ENCODE measurements at regions not wholly inside any gene's neighbourhood (a gene's known extent, or its start where the extent isn't known, plus 50 kb on each side); places are given as distances from the start of the nearest gene placed in this dataset.
"Not testable (repeated sequence)": the region's sequence is repeated elsewhere in the genome, so short reads cannot be mapped to it uniquely, and the experiment has no call there.

- not testable (repeated sequence) for TF ChIP-seq POLR2A (IDR thresholded peaks at IDR 0.05); CTCF (IDR thresholded peaks at IDR 0.05 in 8 of 11, conservative IDR thresholded peaks at IDR 0.05 in 3 of 11); POLR2AphosphoS5 (IDR thresholded peaks at IDR 0.05)
Observed at GRCh38 chr4:188740791-188741190, 601.5 kb downstream of the TRIML1 start.

All from spleen (tissue), 7 donors.